Fibroblast of the conjunctiva (primary cell): ENCODE measurements at regions not wholly inside any gene's neighbourhood (a gene's known extent, or its start where the extent isn't known, plus 50 kb on each side); places are given as distances from the start of the nearest gene placed in this dataset.
"Not testable (repeated sequence)": the region's sequence is repeated elsewhere in the genome, so short reads cannot be mapped to it uniquely, and the experiment has no call there.

ENCODE experiments used
- DNase-seq: peaks from one replicate; pipeline ENCODE4 v3.0.0-alpha.2; 2010; ENCODE audit warnings: low read depth

DNA sequence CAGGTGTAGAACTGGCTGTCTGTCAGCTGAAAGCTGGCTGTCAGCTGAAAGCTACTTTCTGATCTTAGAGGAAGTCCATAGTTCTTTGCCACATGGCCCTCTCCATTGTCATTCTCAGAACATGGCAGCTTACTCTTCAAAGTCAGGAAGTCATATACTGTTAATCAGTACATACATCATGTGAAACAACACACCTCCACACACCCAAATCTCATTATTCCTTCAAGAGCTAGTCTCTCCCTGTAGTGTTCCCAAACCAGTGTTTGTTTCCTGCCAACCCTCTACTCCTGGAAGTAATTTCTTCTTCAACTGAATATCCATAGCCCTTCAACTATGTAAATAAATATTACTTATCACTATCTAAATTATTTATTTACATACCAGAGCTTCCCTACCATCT lies 58.9 kb downstream of the OR5AK2 start:
- DNase-seq: no peak

DNA sequence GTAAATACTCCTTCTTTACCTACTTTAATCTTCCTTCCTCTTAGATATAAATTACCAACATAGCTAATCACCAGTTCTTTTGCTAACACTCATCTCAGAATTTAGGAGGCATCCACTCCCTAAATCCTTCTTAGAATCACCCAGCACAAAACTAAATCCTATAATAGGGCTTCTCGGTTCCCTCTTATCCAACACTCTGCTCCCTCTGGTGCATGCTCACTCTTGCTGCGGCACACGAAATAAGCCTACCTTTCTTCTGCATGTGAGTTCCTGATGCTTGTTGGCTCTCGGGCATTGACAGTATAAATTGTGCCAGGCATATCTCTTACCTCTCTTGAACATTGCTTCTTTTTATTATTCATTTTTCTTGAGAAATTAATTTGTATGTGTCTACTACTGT lies 61.0 kb downstream of the OR5AK2 start:
- DNase-seq: no peak

DNA sequence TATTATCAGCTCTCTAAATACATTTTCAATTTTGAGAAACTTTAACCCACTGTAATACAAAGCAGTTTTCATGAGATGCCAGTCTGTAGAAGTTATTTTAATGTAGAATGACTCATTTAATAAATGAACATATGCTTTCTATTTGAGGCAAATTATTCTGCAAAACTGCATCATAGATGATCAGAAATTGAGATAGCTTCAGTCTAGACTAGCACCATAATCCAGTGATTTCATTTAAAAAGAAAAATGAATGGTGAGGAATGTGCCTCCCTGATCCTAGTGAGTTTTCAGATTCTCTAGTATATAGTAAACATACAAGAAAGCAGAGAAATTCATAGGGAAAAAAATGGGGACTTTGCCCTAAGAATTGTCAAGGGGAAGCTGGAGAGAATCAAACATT lies 66.1 kb downstream of the OR5AK2 start:
- DNase-seq: no peak

GRCh38 chr11:57055744-57056143 lies 67.0 kb downstream of the OR5AK2 start:
- DNase-seq: no peak

DNA sequence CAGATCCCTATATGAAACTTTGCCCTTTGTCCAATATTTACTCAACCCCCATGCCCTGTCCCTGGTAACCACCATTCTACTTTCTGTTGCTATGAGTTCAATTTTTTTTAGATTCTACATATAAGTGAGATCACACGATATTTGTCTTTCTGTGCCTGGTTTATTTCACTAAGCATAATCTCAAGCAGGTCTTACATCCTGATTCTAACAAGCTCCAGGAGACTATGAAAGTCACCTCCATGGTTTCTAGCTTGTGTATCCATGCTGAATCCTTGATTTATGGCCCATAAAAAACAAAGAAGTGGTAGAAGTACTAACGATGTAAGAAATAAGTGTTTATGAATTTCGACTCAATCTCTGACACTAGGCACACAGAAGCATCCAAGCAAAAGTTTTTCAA lies 68.0 kb downstream of the OR5AK2 start:
- DNase-seq: no peak

- DNase-seq: no peak
These were observed 68.8 kb downstream of the OR5AK2 start for GRCh38 chr11:57057561-57057960.

GRCh38 chr11:57062957-57063356 lies 74.2 kb downstream of the OR5AK2 start:
- not testable (repeated sequence) for DNase-seq

DNA sequence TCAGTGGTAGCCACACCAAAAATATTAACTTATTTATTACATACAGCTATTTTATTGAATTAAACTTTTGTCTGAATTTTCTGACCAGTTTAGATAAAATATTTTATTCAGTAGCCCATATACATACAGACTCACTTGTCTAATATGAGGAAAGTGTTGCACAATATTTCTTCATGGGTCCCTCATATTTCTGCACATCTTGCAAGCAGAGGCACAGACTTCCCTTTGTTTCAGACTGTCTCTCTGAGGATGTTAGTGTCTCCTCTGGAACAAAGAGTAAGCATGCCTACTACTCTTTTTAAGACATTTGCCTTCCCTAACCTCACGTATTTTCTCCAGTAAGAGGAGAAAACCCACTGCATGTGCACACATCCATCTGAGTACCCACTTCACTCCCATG lies 81.2 kb downstream of the OR5AK2 start:
- DNase-seq: no peak

DNA sequence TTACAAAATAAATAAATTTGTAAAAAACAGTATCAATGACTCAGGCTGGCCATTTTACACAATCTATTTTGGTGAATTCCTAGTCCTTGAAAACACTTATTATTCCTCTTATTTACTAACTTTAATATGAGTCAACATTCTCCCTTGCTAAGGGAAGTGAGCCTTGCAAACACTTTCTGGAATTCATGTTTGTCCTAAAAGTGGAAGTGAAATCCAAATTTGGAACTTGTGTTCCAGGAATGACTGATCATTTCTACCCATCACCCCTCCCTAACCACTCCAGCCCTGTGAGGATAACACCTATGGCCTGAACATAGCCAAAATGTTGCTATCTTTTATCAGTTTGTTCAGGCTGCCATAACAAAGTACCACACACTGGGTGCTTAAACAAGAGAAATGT lies 83.1 kb downstream of the OR5AK2 start:
- DNase-seq: no peak

DNA sequence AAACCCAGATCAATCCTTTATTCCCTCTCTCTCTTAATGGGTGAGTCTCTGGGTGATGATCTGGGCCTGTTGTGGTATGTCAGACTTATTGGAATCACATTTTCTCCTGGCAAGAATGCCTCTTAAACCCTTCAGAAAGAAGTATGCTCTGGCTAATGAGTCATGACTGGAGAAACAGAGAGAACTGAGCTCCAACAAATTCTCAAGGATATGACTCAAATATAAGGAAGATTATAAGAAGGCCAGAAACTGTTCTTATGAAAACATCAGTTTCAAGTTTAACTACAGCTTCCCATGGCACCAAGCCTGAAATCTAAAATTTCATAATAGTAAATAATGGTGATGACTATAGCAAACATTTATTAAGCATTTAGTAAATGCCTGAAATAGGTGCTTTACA lies 83.9 kb downstream of the OR5AK2 start:
- DNase-seq: peak; percentile 96

GRCh38 chr11:57073128-57073527 lies 84.4 kb downstream of the OR5AK2 start:
- no peak for DNase-seq

DNA sequence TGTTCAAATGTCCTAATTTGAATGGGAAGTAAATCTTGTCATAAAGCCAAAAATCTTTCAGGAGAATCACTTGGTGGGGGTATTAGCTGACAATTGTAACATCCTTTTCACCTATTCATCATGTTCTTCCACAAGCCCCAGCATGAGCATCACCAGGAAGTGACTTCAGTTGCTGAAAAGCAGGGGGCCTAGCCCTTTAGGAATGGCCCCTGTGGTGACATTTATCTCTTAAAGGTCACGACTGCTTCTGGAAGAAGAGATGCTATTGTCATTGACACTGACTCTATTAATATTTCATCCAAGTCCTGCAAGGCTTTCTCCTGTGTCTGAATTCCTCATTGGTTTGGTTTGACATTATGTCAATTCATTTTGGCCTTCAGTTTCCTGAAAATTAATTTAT lies 92.6 kb downstream of the OR5AK2 start:
- no peak for DNase-seq

DNA sequence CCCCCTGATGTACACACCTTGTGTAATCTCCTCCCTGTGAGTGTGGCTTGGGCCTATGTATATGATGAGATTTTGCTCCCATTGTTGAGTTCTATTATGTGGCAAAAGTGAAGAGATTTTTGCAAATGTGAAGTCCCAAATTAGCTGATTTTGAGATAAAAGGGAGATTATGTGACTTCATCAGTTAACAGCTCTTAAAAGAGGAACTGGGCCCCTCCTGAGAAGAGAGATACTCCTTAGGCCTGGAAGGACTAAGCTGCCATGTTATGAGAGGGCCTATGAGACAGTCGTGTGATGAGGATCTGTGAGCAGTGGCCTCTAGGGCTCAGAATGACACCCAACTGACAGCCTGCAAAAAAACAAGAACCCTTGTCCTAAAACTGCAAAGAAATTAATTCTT lies 93.4 kb downstream of the OR5AK2 start:
- no peak for DNase-seq

- no peak for DNase-seq
These were observed 95.1 kb downstream of the OR5AK2 start for GRCh38 chr11:57083641-57084385.

- no peak for DNase-seq
These were observed 96.1 kb upstream of the LRRC55 start for GRCh38 chr11:57085611-57086010.

DNA sequence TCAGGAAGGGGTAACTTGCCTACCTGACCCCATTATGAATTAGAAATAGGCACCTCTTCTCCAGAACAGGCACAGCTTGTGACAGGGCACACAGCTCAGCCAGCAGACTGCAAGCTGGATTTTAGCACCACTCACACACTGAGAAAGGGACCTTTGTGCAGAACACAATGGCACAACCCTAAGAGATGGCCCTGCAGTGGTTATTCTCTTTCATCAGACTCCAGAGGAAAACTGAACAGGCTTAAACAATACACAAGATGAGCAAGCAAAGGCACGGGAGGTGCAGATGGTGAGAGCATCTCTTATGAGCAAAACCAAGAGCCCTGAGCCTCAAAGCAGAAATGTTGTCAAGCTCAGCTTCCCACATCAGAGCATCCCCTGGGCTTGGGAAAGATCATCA lies 93.8 kb upstream of the LRRC55 start:
- no peak for DNase-seq

- no peak for DNase-seq
These were observed 89.6 kb upstream of the LRRC55 start for GRCh38 chr11:57092028-57092698.

- no peak for DNase-seq
These were observed 87.4 kb upstream of the LRRC55 start for GRCh38 chr11:57094181-57094935.

GRCh38 chr11:57095417-57095816 lies 86.3 kb upstream of the LRRC55 start:
- DNase-seq: no peak

DNA sequence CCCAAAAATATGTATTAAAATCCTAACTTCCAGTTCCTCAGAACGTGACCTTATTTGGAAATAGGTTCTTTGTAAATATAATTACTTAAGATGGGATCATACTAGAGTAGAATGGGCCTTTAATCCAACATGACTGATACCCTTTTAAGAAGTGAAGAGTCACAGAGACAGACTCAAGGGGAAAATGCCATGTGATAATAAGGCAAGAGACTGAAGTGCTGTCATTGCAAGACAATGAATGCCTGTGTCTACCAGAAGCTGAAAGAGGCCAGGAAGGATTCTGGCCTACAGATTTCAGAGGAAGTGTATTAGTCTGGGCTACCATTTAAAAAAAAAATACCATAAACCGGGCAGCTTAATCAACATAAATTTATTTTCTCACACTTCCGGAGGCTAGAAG lies 85.9 kb upstream of the LRRC55 start:
- no peak for DNase-seq

- DNase-seq: no peak
These were observed 84.6 kb upstream of the LRRC55 start for GRCh38 chr11:57097149-57097548.

DNA sequence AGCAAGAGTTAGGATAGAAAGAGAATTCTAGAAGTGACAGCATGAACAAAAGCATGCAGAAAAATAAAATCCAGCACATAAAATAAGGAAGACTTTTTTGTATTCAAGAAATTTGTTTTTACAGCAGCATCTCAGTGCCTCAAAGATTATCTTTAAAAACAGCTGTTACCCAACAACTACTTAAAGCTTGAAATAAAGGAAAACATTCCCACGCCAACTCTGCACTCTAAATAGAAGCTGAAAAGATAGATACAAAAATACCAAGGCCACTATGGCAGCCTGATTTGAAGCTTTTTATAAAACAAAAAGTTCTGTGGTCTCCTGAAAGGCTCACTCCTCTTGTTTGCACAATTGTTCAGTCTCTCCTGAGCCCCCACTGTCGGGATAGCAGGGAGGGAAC lies 83.6 kb upstream of the LRRC55 start:
- DNase-seq: no peak

DNA sequence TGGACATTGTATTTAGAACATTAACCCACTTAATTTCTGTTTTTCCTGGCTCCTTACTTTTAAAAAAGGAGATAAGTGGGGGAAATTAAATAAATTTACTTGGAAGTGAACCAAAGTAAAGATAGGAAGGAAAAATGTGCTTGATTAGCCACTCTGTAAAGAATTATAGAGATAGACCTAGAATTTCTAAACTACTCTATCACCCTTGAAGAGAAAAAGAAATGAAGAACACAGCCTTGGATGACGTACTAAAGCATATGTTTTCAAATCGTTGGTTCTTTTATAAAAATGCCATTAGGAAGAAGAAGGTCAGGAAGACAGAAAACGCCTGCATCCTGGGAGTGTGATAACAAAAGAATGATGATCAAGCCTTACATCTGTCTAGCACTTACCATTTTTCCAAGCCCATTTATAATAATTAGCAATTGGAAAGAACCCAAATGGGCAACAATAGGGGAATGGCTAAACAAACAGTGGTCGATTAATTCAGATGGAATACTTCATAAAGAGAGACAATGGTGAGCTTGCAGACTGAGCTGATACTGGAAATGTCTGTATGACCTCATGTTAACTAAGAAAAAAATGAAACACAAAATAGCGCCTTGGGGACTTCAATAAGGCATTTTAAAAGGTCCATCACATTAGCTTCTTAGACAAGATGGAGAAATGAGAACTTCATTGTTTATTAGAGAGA lies 81.0 kb upstream of the LRRC55 start:
- DNase-seq: no peak
